ENCODE measurements at regions not wholly inside any gene's neighbourhood (a gene's known extent, or its start where the extent isn't known, plus 50 kb on each side); places are given as distances from the start of the nearest gene placed in this dataset.
"Not testable (repeated sequence)": the region's sequence is repeated elsewhere in the genome, so short reads cannot be mapped to it uniquely, and the experiment has no call there.

DNA sequence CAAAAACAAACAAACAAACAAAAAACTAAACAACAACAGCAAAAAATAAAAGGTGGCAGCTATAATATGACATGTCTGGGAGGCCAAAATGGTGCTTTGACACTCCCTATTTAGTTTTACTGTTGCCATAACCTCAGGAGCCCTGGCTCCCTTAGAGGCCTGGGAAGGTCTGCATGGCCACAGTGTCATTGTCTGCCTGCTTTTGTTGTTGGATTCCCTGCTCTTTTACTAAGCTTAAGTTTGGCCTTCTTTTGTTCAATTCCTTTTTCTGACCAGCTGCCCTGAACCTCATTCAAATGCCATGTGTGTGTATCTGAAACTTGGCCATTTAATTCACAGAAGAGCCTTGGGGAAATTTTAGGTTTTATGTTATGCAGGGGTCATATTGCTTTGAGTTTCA, 458.2 kb downstream of the TMEM232 start:
- no peak for DNase-seq
- no peak for TF ChIP-seq POLR2A (IDR thresholded peaks at IDR 0.05; ENCODE audit: low read length)
- no peak for TF ChIP-seq GATA1 (IDR thresholded peaks at IDR 0.05; ENCODE audit: low read depth, low read length)

DNA sequence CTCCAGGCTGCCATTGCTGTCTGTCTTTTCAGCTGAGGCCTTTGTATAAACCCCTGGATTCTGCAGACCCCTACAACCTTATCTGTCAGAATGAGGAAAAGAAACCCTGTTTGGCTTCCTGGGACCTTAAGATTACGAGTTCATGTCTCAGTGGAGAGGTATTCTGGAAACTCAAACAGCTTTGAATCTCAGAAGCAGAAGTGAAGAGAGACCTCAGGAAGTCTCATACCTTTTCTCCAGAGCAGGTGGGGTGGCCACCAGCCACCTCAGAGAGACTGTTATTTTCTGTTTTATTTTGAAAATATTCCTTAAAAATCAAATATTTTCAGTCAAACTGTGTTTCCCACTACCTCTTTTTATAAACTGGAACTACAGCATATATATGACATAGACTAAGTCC, 457.5 kb downstream of the TMEM232 start:
- no peak for TF ChIP-seq GATA1 (IDR thresholded peaks at IDR 0.05; ENCODE audit: low read depth, low read length)
- no peak for TF ChIP-seq POLR2A (IDR thresholded peaks at IDR 0.05; ENCODE audit: low read length)

GRCh38 chr5:110269478-110270142, 456.9 kb downstream of the TMEM232 start:
- TF ChIP-seq GATA1 (IDR thresholded peaks at IDR 0.05; ENCODE audit: low read depth, low read length) (no peak), POLR2A (IDR thresholded peaks at IDR 0.05; ENCODE audit: low read length) (no peak)
- DNase-seq = no peak

More for the DNA sequence above, 457.5 kb downstream of the TMEM232 start:
- no peak for DNase-seq

- TF ChIP-seq GATA1 (IDR thresholded peaks at IDR 0.05; ENCODE audit: low read depth, low read length) (no peak), POLR2A (IDR thresholded peaks at IDR 0.05; ENCODE audit: low read length) (no peak)
- no peak for DNase-seq
Observed at GRCh38 chr5:110275878-110276277, 450.6 kb downstream of the TMEM232 start.

GRCh38 chr5:110278449-110278848, 448.0 kb downstream of the TMEM232 start:
- DNase-seq = not testable (repeated sequence)

- DNase-seq = not testable (repeated sequence)
Observed at GRCh38 chr5:110284121-110284520, 442.4 kb downstream of the TMEM232 start.

DNA sequence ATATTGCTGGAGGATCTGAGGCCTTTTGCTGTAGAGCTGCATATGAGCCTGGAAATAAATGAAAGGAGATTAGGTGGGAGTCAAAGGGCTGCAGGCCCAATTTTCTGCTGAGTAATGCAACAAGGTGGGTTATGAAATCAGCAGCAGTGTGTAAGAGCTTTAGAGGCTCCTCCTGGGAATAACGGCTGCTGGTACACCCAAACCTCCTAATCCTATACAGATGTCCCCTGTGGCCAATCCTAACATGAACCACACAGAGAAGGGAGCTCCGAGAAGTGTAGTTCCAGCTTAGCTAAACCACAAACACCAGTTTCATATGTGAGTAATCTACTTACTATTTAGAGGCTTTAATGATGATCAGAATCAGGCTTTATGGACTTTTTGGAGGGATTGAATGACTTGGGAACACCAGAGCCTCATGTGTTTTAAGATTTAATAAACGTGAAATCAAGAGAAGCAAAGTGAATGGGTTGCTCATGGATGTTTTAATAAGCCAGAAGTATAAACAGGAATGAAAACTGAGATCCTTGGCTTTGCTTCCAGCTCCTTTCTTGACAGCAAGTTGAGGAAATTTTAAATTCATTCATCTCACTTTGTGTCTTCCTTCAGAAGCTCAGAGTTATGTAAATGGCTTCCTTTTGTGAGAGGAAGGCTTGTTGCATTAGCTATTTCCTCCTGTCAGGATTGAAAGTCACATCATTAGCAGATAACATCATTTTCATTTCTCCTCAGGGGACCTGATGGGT, 437.5 kb downstream of the TMEM232 start:
- TF ChIP-seq POLR2A (IDR thresholded peaks at IDR 0.05; ENCODE audit: low read length) (no peak), GATA1 (IDR thresholded peaks at IDR 0.05; ENCODE audit: low read depth, low read length) (no peak)
- DNase-seq = no peak

- TF ChIP-seq POLR2A (IDR thresholded peaks at IDR 0.05; ENCODE audit: low read length) (no peak), GATA1 (IDR thresholded peaks at IDR 0.05; ENCODE audit: low read depth, low read length) (no peak)
- no peak for DNase-seq
Observed at GRCh38 chr5:110289512-110289810, 437.0 kb downstream of the TMEM232 start.

DNA sequence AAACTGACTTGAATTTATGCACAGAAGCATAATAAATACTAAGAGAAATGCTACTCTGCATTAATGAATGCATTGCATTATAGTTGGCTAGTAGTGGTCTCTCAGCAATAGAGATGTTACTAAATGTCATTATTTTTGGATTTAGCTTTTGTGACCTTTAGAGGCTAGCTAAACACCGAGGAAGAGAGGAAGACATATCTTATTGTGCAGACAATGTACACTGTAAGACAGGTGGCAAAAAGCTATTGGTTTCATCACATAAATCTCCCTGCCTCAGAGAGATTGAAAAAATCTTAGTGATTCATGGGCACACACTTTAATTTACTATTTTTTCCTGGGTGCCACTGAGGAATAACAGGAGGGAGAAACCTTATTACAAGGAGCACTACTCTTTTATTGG, 435.9 kb downstream of the TMEM232 start:
- DNase-seq = no peak
- TF ChIP-seq GATA1 (IDR thresholded peaks at IDR 0.05; ENCODE audit: low read depth, low read length) (no peak), POLR2A (IDR thresholded peaks at IDR 0.05; ENCODE audit: low read length) (no peak)

DNA sequence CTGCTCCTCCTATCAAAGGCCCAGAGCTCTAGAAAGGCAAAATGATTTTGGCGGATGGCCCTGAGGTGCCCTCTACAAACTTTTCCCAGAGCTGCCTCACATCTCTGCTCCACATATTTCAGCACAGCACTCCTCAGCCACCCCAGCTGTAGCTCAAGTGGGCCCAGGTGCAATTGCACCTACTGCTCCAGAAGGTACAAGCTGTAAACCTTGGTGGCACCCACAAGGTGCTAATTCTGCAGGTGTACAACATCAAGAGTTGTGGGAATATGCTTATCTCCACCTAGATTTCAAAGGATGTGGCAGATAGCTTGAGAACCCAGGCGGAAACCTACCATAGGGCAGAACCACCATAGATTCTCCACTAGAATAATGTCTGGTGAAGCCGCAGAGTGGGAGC, 432.2 kb downstream of the TMEM232 start:
- no peak for DNase-seq
- TF ChIP-seq GATA1 (IDR thresholded peaks at IDR 0.05; ENCODE audit: low read depth, low read length) (no peak), POLR2A (IDR thresholded peaks at IDR 0.05; ENCODE audit: low read length) (no peak)

GRCh38 chr5:110297152-110297670, 429.3 kb downstream of the TMEM232 start:
- TF ChIP-seq POLR2A (IDR thresholded peaks at IDR 0.05; ENCODE audit: low read length) = no peak
- TF ChIP-seq GATA1 (IDR thresholded peaks at IDR 0.05; ENCODE audit: low read depth, low read length) = no peak

DNA sequence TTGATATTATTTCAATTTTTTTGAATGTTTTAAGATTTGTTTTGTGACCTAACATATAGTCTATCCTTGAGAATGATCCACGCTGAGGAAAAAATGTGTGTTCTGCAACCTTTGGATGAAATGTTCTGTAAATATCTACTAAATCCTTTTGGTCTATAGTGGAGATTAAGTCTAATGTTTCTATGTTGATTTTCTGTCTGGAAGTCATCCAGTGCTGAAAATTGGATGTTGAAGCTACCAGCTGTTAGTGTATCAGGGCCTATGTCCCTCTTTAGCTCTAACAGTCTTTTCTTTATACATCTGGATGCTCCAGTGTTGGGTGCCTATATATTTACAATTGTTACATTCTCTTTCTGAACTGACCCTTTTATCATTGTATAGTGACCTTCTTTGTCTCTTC, 422.3 kb downstream of the TMEM232 start:
- TF ChIP-seq POLR2A (IDR thresholded peaks at IDR 0.05; ENCODE audit: low read length) = no peak
- no peak for TF ChIP-seq GATA1 (IDR thresholded peaks at IDR 0.05; ENCODE audit: low read depth, low read length)
- no peak for DNase-seq

More at GRCh38 chr5:110297152-110297670, 429.3 kb downstream of the TMEM232 start:
- DNase-seq = no peak

GRCh38 chr5:110306650-110307049, 419.8 kb downstream of the TMEM232 start:
- TF ChIP-seq GATA1 (IDR thresholded peaks at IDR 0.05; ENCODE audit: low read depth, low read length) = no peak
- TF ChIP-seq POLR2A (IDR thresholded peaks at IDR 0.05; ENCODE audit: low read length) = no peak
- no peak for DNase-seq

DNA sequence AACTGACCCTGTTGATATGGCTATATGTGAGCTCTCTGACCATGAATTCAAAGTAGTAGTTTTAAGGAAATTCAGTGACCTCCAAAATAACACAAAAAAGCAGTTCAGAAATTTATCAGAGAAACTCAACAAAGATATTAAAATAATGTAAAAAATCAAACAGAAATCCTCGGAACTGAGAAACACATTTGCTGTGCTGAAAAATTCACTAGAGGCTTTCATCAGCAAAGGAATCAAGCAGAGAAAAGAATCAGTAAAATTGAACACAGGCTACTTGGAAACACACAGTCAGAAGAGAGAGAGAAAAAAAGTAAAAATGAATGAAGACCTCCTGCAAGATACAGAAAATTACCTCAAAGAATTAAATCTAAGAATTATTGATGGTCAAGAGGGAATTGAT, 417.2 kb downstream of the TMEM232 start:
- TF ChIP-seq POLR2A (IDR thresholded peaks at IDR 0.05; ENCODE audit: low read length) (no peak), GATA1 (IDR thresholded peaks at IDR 0.05; ENCODE audit: low read depth, low read length) (no peak)
- DNase-seq = no peak

- DNase-seq = not testable (repeated sequence)
Observed at GRCh38 chr5:110316566-110316965, 409.9 kb downstream of the TMEM232 start.
